Colonic mucosa (tissue), 4 donors: ENCODE measurements at regions not wholly inside any gene's neighbourhood (a gene's known extent, or its start where the extent isn't known, plus 50 kb on each side); places are given as distances from the start of the nearest gene placed in this dataset.

Source experiments
- DNase-seq: peaks from one replicate; pipeline ENCODE4 v3.0.0-alpha.2; 2020
- H3K27ac ChIP-seq: fragments of 200-600 bp; one replicate; pipeline ENCODE4 v1.8.0; 2021
- H3K27me3 ChIP-seq: fragments of 200-600 bp; one replicate; pipeline ENCODE4 v1.8.0; 2021
- H3K36me3 ChIP-seq: fragments of 200-600 bp; one replicate; pipeline ENCODE4 v1.8.0; 2021
- H3K4me1 ChIP-seq: fragments of 200-600 bp; one replicate; pipeline ENCODE4 v1.8.0; 2021; ENCODE audit warnings: mild to moderate bottlenecking
- H3K4me3 ChIP-seq: fragments of 200-600 bp; one replicate; pipeline ENCODE4 v1.8.0; 2021
- H3K9ac ChIP-seq, 2 donors: one replicate each; pipeline ENCODE4 v1.7.0; 2013; ENCODE audit warnings: control low read depth in 2 of 2, low read depth in 2 of 2, low read length in 2 of 2
- H3K9me3 ChIP-seq: fragments of 200-600 bp; one replicate; pipeline ENCODE4 v1.8.0; 2021
- intact Hi-C: fragments of 100-400 bp; cut with DNase I; formaldehyde crosslinking; loops from one replicate; pipeline ENCODE4 v1.14.1; 2022
- TF ChIP-seq, protein P1 (sequence below): fragments of 200-600 bp; IDR thresholded peaks from one replicate; pipeline ENCODE4 v1.8.0; 2022; ENCODE audit warnings: antibody characterized with exemption, mild to moderate bottlenecking
- donor health status: healthy.
- donor health status: DM: no; HTN: no; CAD: no.
- donor health status: DM: no; HTN: no; CAD: no.

DNA sequence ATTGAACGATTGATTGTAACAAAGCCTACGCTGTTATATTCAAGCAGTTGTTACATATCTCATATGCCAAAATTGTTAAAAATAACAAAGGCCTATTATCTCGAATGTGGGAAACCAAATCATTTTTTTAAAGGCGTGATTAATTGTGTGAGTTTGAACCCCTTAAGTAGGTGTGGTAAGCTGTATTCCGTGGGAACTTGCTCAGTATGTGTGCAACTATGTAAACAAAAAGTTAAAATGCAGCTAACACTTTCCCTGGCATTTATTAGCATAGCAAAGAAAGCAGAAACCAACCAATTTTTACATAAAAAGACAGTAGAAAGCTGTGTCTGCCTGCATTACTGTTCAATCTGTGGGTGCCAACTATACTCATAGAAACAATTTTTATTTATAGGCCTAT is 166.0 kb upstream of the HAND2 start:
- no peak for DNase-seq
- Histone ChIP-seq H3K9me3 (no peaks in the 10 kb centered on the region), H3K4me3 (no peak overlapping the region), H3K36me3 (no peaks in the 10 kb centered on the region), H3K27me3 (no peaks in the 10 kb centered on the region), H3K4me1 (no peaks in the 10 kb centered on the region), H3K9ac (no peak overlapping the region), H3K27ac (no peak overlapping the region)
- intact Hi-C loops = no loop called here
- TF ChIP-seq, protein P1, sequence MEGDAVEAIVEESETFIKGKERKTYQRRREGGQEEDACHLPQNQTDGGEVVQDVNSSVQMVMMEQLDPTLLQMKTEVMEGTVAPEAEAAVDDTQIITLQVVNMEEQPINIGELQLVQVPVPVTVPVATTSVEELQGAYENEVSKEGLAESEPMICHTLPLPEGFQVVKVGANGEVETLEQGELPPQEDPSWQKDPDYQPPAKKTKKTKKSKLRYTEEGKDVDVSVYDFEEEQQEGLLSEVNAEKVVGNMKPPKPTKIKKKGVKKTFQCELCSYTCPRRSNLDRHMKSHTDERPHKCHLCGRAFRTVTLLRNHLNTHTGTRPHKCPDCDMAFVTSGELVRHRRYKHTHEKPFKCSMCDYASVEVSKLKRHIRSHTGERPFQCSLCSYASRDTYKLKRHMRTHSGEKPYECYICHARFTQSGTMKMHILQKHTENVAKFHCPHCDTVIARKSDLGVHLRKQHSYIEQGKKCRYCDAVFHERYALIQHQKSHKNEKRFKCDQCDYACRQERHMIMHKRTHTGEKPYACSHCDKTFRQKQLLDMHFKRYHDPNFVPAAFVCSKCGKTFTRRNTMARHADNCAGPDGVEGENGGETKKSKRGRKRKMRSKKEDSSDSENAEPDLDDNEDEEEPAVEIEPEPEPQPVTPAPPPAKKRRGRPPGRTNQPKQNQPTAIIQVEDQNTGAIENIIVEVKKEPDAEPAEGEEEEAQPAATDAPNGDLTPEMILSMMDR = no peak

- intact Hi-C loops = no loop called here
- no peak for DNase-seq
- Histone ChIP-seq H3K4me3 (no peak overlapping the region), H3K27ac (no peak overlapping the region), H3K36me3 (no peaks in the 10 kb centered on the region), H3K9ac (no peak overlapping the region), H3K4me1 (no peaks in the 10 kb centered on the region), H3K9me3 (no peaks in the 10 kb centered on the region), H3K27me3 (no peaks in the 10 kb centered on the region)
- TF ChIP-seq, protein P1 = no peak
Measured at GRCh38 chr4:173685831-173686210, 155.8 kb upstream of the HAND2 start.

DNA sequence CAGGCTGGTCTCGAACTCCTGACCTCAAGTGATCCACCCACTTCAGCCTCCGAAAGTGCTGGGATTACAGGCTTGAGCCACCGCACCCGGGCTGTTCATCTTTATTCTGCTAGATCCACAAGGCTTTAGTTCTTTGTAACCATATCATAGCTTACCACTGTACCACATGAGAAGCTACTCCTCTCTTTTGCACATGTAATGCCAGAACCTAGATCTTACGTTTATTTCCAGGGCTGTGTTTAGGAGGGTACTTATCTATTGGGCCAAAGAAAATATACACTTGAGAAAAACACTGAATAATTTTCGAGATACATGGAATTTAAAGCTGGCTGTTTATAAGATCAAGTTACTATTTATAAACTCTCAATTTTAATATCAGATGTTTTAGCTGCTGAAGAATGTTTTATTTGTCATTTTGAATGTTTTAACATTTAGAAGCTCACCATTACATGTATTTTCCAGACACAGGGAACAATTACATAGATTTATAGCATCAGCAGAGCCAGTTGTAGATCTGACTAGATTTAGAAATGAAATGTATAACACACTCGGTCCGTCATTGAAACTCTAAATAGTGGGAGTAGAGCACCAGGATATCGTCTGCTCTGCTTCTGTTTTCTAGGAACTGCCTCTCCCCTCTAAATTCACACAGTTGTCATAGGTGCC is 155.3 kb upstream of the HAND2 start:
- TF ChIP-seq, protein P1 = no peak
- Histone ChIP-seq H3K4me1 (no peaks in the 10 kb centered on the region), H3K27me3 (no peaks in the 10 kb centered on the region), H3K9ac (no peak overlapping the region), H3K9me3 (no peaks in the 10 kb centered on the region), H3K27ac (no peak overlapping the region), H3K4me3 (no peak overlapping the region), H3K36me3 (no peaks in the 10 kb centered on the region)
- no peak for DNase-seq
- intact Hi-C loops = no loop called here

DNA sequence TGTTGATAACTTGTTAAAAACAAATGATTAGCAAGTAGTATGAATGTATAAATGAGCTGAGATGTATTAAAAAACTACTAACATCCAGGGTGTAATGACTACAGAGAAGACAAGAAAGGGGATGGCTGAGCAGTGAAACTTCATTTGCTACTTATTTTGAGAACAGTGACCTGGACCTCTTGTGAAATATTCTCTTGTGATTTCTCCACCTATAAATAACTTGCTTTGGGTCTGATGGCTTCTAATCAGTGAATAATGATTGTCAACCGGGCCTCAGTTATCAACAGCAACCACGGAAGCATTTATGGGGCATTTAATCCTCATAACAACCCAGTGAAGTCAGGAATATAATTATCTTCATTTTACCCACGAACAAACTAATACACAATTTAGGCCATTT is 154.2 kb upstream of the HAND2 start:
- no peaks in the 10 kb centered on the region for H3K9me3 ChIP-seq
- H3K9ac ChIP-seq = no peak overlapping the region
- H3K27ac ChIP-seq = no peak overlapping the region
- no peaks in the 10 kb centered on the region for H3K27me3 ChIP-seq
- intact Hi-C loops = no loop called here
- no peaks in the 10 kb centered on the region for H3K4me1 ChIP-seq
- no peaks in the 10 kb centered on the region for H3K36me3 ChIP-seq
- TF ChIP-seq, protein P1 = no peak
- no peak for DNase-seq
- no peak overlapping the region for H3K4me3 ChIP-seq

- Histone ChIP-seq H3K36me3 (no peaks in the 10 kb centered on the region), H3K27ac (no peak overlapping the region), H3K27me3 (no peaks in the 10 kb centered on the region), H3K4me1 (no peaks in the 10 kb centered on the region), H3K4me3 (no peak overlapping the region), H3K9me3 (no peaks in the 10 kb centered on the region), H3K9ac (no peak overlapping the region)
- TF ChIP-seq, protein P1 = no peak
- intact Hi-C loops = no loop called here
- DNase-seq = no peak
Measured at GRCh38 chr4:173682609-173683008, 152.6 kb upstream of the HAND2 start.
